HG03520 (cell line): ENCODE measurements at regions not wholly inside any gene's neighbourhood (a gene's known extent, or its start where the extent isn't known, plus 50 kb on each side); places are given as distances from the start of the nearest gene placed in this dataset.
"Not testable (repeated sequence)": the region's sequence is repeated elsewhere in the genome, so short reads cannot be mapped to it uniquely, and the experiment has no call there.

Source experiments
- ATAC-seq: cut with Tn5 transposase; IDR thresholded peaks from one replicate; pipeline ENCODE4 v1.9.1; 2021; ENCODE audit warnings: mild to moderate bottlenecking, moderate library complexity; ENCODE audit not compliant: unreplicated experiment

- no peak for ATAC-seq
Measured at GRCh38 chr5:122599000-122599399, 175.9 kb upstream of the SNX2 start.

GRCh38 chr5:122600924-122601323 lies 174.0 kb upstream of the SNX2 start:
- ATAC-seq: no peak

- ATAC-seq: no peak
Measured at GRCh38 chr5:122602700-122603099, 172.2 kb upstream of the SNX2 start.

GRCh38 chr5:122605236-122605635 lies 169.6 kb upstream of the SNX2 start:
- ATAC-seq: no peak

- no peak for ATAC-seq
Measured at GRCh38 chr5:122607818-122608217, 167.1 kb upstream of the SNX2 start.

- no peak for ATAC-seq
Measured at GRCh38 chr5:122608222-122608621, 166.7 kb upstream of the SNX2 start.

GRCh38 chr5:122611406-122611805 lies 163.5 kb upstream of the SNX2 start:
- no peak for ATAC-seq

- no peak for ATAC-seq
Measured at GRCh38 chr5:122612901-122613300, 162.0 kb upstream of the SNX2 start.

GRCh38 chr5:122615146-122615545 lies 159.7 kb upstream of the SNX2 start:
- ATAC-seq: no peak

- no peak for ATAC-seq
Measured at GRCh38 chr5:122615832-122616231, 159.0 kb upstream of the SNX2 start.

- not testable (repeated sequence) for ATAC-seq
Measured at GRCh38 chr5:122618046-122618445, 156.8 kb upstream of the SNX2 start.

GRCh38 chr5:122620768-122621167 lies 154.1 kb upstream of the SNX2 start:
- ATAC-seq: not testable (repeated sequence)

GRCh38 chr5:122628714-122629113 lies 146.2 kb upstream of the SNX2 start:
- not testable (repeated sequence) for ATAC-seq

GRCh38 chr5:122629121-122629677 lies 145.7 kb upstream of the SNX2 start:
- no peak for ATAC-seq

- no peak for ATAC-seq
Measured at GRCh38 chr5:122638581-122638980, 136.3 kb upstream of the SNX2 start.

- ATAC-seq: no peak
Measured at GRCh38 chr5:122639033-122639432, 135.8 kb upstream of the SNX2 start.

- ATAC-seq: no peak
Measured at GRCh38 chr5:122639864-122640263, 135.0 kb upstream of the SNX2 start.

- ATAC-seq: no peak
Measured at GRCh38 chr5:122649080-122649479, 125.8 kb upstream of the SNX2 start.

- no peak for ATAC-seq
Measured at GRCh38 chr5:122653087-122654017, 121.5 kb upstream of the SNX2 start.

GRCh38 chr5:122656160-122656559 lies 118.7 kb upstream of the SNX2 start:
- no peak for ATAC-seq

- ATAC-seq: no peak
Measured at GRCh38 chr5:122656577-122656976, 118.3 kb upstream of the SNX2 start.

GRCh38 chr5:122661496-122662180 lies 113.2 kb upstream of the SNX2 start:
- ATAC-seq: no peak
